ENCODE measurements at regions not wholly inside any gene's neighbourhood (a gene's known extent, or its start where the extent isn't known, plus 50 kb on each side); places are given as distances from the start of the nearest gene placed in this dataset.

GRCh38 chr9:29826421-29826820 lies 2253.1 kb upstream of the C9orf72 start:
- Histone ChIP-seq H3F3A (ENCODE audit: insufficient read depth, low read depth) (no peaks in the 10 kb centered on the region), H4K20me1 (ENCODE audit: insufficient read depth) (no peaks in the 10 kb centered on the region), H3K27me3 (ENCODE audit: insufficient read depth, low read depth) (no peaks in the 10 kb centered on the region), H3K9me3 (ENCODE audit: insufficient read depth, low read depth) (no peaks in the 10 kb centered on the region), H3K4me3 (no peak overlapping the region), H3K36me3 (ENCODE audit: low read depth) (no peaks in the 10 kb centered on the region), H3K27ac (no peak overlapping the region), H3K4me2 (no peak overlapping the region), H3K4me1 (replicated peaks; ENCODE audit: insufficient read depth) (no peaks in the 10 kb centered on the region), H3K79me2 (ENCODE audit: low read depth) (no peaks in the 10 kb centered on the region), H3K9me2 (ENCODE audit: insufficient read depth) (no peaks in the 10 kb centered on the region), H2AFZ (no peak overlapping the region)
- intact Hi-C loops (cut with micrococcal nuclease; ENCODE audit: unreplicated experiment): no loop called here
- ChIA-PET CTCF (no interaction called here), POLR2A (ENCODE audit: unreplicated experiment) (no interaction called here)
- no peak for DNase-seq
- BruUV-seq (replicated peaks): no TSS peak
- no peak for TF ChIP-seq CTCF (conservative IDR thresholded peaks at IDR 0.05)
- no peak for TF ChIP-seq EZH2 (IDR thresholded peaks at IDR 0.05; ENCODE audit: low read depth)

- H2AFZ ChIP-seq: no peak overlapping the region
- H3F3A ChIP-seq (ENCODE audit: insufficient read depth, low read depth): no peaks in the 10 kb centered on the region
- no peaks in the 10 kb centered on the region for H3K27me3 ChIP-seq (ENCODE audit: insufficient read depth, low read depth)
- H4K20me1 ChIP-seq (ENCODE audit: insufficient read depth): no peaks in the 10 kb centered on the region
- ChIA-PET CTCF (interaction anchor here (0.6 kb wide), 1 partner anchor 445 kb away, joined by 4 read pairs; no protein-coding TSS in a partner anchor), POLR2A (ENCODE audit: unreplicated experiment) (no interaction called here)
- H3K4me3 ChIP-seq: no peak overlapping the region
- H3K79me2 ChIP-seq (ENCODE audit: low read depth): no peaks in the 10 kb centered on the region
- peak in 1 of 2 experiments; percentile 12 for DNase-seq
- no peaks in the 10 kb centered on the region for H3K36me3 ChIP-seq (ENCODE audit: low read depth)
- no peaks in the 10 kb centered on the region for H3K4me1 ChIP-seq (replicated peaks; ENCODE audit: insufficient read depth)
- intact Hi-C loops (cut with micrococcal nuclease; ENCODE audit: unreplicated experiment): loop anchor here (2.0 kb wide), 1 partner anchor 1970 kb away; no protein-coding TSS in a partner anchor
- no peaks in the 10 kb centered on the region for H3K9me3 ChIP-seq (ENCODE audit: insufficient read depth, low read depth)
- no peaks in the 10 kb centered on the region for H3K9me2 ChIP-seq (ENCODE audit: insufficient read depth)
- H3K27ac ChIP-seq: no peak overlapping the region
- BruUV-seq (replicated peaks): no TSS peak
- H3K4me2 ChIP-seq: no peak overlapping the region
- peak; percentile 67 for TF ChIP-seq CTCF (conservative IDR thresholded peaks at IDR 0.05)
- TF ChIP-seq EZH2 (IDR thresholded peaks at IDR 0.05; ENCODE audit: low read depth): no peak
Measured at GRCh38 chr9:29830821-29831220, 2257.5 kb upstream of the C9orf72 start.

- Histone ChIP-seq H3K36me3 (ENCODE audit: low read depth) (no peaks in the 10 kb centered on the region), H3K4me3 (no peak overlapping the region), H3K4me2 (no peak overlapping the region), H3F3A (ENCODE audit: insufficient read depth, low read depth) (no peaks in the 10 kb centered on the region), H4K20me1 (ENCODE audit: insufficient read depth) (no peaks in the 10 kb centered on the region), H3K9me2 (ENCODE audit: insufficient read depth) (no peaks in the 10 kb centered on the region), H3K4me1 (replicated peaks; ENCODE audit: insufficient read depth) (no peaks in the 10 kb centered on the region), H3K27ac (no peak overlapping the region), H2AFZ (no peak overlapping the region), H3K9me3 (ENCODE audit: insufficient read depth, low read depth) (no peaks in the 10 kb centered on the region), H3K79me2 (ENCODE audit: low read depth) (no peaks in the 10 kb centered on the region), H3K27me3 (ENCODE audit: insufficient read depth, low read depth) (no peaks in the 10 kb centered on the region)
- CTCF ChIA-PET: no interaction called here
- TF ChIP-seq EZH2 (IDR thresholded peaks at IDR 0.05; ENCODE audit: low read depth) (no peak), CTCF (conservative IDR thresholded peaks at IDR 0.05) (no peak)
- BruUV-seq (replicated peaks): no TSS peak
- intact Hi-C loops (cut with micrococcal nuclease; ENCODE audit: unreplicated experiment): no loop called here
- DNase-seq: no peak
- POLR2A ChIA-PET (ENCODE audit: unreplicated experiment): no interaction called here
Measured at GRCh38 chr9:29838491-29839020, 2265.3 kb upstream of the C9orf72 start.

Measured in PC-9 (cell line).